HuH-7.5 (cell line): ENCODE measurements at regions not wholly inside any gene's neighbourhood (a gene's known extent, or its start where the extent isn't known, plus 50 kb on each side); places are given as distances from the start of the nearest gene placed in this dataset.

Experiments used
- DNase-seq: peaks from one replicate; pipeline ENCODE4 v3.0.0; 2011; ENCODE audit warnings: low spot score

- no peak for DNase-seq
These were observed 343.3 kb upstream of the AKR1E2 start for GRCh38 chr10:4482659-4483058.

DNA sequence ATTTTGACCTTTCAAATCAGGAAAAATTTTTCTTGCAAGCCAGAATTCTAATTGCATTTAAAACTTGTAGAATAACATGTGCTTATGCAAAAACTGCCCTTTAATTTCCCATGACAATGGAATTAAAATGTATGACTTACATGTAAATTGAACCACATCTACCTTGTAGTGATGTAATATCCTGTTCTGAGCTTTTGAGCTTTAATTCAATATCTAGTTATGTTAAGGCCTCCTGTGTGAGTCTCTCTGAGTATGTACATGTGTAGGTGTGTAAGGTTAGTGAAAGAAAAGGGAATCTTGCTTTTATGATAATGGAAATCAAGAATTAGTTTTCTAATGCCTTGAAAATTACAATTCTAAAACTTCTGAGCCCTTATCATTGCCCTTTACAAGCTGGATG, 344.8 kb upstream of the AKR1E2 start:
- DNase-seq = no peak

DNA sequence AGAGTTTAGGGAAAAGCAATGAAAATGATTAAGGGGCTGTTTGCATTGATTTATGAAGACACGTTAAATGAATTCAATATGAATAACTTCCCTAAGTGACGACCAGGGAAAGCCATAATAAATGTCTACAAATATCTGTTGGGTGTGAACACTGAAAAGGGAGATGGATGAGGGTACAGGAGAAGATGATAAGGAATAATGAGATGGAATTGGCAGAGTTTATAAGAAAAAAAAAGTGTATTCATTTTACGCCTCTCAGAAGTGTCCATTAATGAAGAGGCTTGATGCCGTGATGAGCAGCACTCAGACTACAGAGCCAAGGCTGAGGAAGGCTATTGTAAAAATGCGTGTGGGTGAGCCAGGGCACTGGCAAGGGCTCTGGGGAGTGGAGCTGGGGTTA, 346.7 kb upstream of the AKR1E2 start:
- DNase-seq = no peak

GRCh38 chr10:4477664-4478063, 348.3 kb upstream of the AKR1E2 start:
- DNase-seq = no peak

DNA sequence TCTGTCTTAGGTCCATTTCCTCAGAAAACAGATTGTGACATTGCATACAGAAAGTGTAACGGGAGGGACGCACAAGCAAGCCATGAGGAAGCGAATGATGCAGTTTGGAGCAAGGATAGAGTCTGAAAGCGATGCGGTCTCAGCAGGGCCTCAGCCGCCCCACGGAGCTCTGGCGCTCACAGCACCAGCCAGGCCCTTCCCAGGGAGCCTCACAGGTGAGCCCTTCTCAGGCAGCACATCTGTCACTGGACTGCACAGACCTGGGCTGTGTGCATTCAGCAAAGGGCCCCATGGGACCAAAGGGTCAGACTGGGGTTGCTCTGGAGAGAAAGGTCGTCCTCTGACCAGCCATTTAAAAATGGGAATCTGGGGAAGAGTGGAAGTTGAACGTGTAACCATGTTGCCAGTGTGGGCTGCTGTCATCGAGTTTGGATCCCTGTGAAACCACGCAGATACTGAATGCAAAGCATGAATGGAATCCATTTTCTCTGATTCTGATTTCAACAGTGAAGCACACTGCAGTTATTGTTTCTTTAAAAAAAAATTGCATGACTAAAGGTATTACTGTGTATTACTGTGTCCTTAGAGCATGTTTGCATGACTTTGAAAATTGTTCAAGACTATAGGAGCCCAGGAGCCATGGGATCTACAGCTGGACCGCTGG, 350.0 kb upstream of the AKR1E2 start:
- no peak for DNase-seq

GRCh38 chr10:4474829-4475228, 351.2 kb upstream of the AKR1E2 start:
- DNase-seq = no peak

DNA sequence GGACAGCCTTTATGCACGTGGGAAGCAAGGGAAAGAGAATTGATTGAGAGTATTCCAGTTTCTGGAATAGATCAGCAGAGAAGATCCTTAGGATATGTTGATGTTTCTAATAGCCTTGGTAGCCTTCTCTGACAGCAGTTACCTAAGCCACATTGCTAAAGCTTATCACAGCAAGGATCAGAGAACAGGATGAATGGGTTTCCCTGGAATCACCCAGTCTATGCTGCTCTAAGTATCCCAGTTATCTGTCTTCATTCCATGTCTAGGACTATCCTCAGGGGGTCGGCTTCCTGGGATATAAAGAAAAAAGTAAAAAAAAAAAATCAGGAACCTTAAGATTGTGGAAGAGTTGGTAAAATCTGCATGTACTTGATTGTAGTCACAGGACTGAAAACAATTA, 352.0 kb upstream of the AKR1E2 start:
- no peak for DNase-seq

DNA sequence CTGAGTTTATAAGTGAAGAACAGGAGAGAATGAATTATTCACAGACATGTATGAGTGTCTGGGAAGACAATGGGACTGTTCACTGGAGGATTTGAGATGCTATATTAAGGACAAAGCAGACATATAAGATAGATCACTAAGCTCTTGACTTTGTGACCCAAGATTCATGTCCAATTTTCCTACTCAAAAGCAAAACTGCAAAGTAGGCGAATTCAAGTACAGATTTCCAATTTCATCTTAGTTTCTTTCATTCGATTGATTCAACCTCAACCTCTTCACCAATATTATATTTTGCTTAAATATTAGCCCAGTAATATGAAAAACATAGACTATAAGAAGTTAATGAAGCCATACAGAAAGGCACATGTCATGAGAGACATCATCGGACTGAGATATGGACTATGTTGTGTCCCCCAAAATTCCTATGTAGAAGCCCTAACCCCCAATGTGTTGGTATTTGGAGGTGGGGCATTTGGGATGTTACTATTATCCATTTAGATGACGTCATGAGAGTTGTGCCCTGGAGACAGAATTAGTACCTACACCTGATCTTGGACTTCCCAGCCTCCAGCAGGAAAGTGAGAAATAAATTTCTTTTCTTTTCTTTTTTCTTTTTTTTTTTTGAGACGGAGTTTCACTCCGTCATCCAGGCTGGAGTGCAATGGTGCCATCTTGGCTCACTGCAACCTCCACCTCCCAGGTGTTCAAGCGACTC, 353.7 kb upstream of the AKR1E2 start:
- no peak for DNase-seq

GRCh38 chr10:4470231-4470835, 355.7 kb upstream of the AKR1E2 start:
- no peak for DNase-seq

DNA sequence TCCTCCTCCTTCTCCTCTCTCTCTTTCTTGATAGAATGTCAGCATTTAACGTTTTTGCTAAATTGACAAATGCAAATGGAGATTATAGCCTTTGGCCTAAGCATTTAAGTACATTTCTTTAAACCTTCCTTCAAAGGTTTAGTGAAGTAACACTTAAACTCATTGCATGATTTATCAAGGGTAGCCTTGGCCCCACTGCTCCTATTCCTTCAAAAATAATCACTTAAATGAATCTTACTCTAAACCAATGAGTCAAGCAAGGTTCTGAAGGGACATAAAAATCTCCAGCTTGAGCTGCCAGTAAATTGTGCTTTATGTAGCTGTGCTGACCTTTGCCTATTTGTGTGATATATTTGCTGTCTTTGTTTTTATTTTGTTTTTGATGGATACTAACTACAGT, 358.5 kb upstream of the AKR1E2 start:
- no peak for DNase-seq

- DNase-seq = no peak
These were observed 365.7 kb upstream of the AKR1E2 start for GRCh38 chr10:4460267-4460666.

GRCh38 chr10:4459531-4459930, 366.5 kb upstream of the AKR1E2 start:
- no peak for DNase-seq

DNA sequence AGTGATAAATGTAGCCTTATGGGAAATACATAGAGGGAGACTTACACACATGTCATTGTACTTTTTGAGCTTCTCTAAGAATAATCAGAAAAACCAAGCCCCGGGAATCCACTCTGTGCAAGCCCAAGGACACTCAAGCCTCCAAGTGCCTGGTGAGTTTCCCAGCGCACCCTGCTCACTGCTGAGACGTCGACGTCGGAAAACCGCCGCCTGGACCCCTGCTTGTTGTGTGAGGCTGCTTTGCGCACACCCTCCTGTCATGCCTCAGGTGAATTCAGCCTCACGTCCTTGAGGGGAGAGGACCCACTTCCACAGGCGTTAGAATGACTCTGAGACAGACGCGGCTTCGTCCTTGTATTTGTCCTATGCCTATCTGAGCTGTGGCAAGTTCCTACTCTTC, 368.4 kb upstream of the AKR1E2 start:
- DNase-seq = no peak

DNA sequence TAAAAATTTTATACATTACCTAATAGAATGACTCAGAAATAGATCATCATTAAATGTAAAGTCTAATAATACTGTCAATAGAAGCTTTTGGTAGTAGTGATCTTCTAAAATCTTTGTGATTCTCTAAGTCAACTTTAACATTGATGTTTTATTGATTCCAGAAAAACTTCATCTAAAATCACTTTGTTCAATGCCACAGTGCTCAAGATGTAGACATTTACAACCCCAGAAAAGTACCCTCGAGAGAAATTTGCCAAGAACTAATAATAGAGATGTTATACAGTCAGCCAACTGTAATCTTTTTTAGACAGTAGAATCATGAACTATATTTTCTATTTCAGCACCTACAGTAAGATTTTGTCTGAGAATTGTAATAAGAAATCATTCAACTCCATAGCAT, 369.2 kb upstream of the AKR1E2 start:
- no peak for DNase-seq

GRCh38 chr10:4456279-4456678, 369.7 kb upstream of the AKR1E2 start:
- no peak for DNase-seq

GRCh38 chr10:4453950-4454349, 372.1 kb upstream of the AKR1E2 start:
- no peak for DNase-seq

DNA sequence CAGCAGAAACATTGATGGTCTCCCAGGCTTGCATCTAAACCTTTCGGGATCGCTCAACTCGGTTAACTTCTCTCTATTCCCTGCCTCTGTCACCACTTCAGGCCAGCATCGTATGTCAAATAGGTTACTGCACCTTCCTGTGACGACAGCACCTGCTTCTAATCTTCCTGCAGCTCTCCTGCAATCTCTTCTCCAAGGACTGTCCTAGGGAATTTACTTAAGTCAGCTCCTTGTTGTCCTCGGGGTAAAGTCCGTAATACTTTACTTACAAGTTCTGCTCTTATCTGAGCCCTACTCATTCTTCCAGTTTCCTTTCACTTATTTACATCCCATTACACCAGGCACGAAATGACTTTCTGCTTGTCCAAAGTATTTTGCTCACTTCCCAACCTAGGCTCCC, 372.7 kb upstream of the AKR1E2 start:
- no peak for DNase-seq

GRCh38 chr10:4450981-4451908, 374.8 kb upstream of the AKR1E2 start:
- DNase-seq = no peak

DNA sequence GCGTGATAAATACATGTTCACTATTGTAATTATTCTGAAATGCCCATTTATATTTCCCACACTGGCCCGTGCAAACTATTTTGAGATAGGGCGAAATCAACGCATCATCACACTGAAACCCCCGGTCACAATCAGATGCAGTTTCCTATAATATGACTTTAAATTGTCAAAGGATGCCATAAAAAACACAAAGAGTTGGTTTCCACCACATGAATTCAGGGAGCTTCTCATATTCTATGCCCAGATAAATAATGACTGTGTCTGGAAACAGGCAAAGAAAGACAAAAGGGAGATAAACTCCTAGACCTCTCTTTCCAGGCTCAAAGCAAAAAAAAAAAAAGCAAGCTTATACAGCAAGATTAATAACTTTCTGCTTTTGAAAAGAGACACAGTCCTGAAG, 375.8 kb upstream of the AKR1E2 start:
- no peak for DNase-seq

DNA sequence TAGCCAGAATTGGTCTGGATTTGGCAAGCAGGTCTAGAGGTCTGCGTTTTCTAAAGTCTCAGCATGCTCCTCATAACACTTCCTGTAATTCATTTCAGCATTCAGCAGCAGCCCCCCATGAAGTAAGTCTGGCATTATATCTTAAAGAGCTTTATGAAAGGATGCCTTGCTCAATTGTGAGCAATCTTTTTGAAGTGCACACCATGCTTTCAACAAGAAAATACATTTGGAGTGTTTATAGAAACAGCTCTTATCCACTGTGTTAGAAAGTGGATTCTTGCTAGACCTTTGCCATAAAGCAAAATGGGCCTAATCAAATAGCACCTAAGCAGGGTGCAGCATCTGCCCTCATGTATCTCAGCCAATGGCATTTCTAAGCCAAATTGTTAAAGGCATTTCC, 378.0 kb upstream of the AKR1E2 start:
- DNase-seq = no peak

- DNase-seq = no peak
These were observed 382.6 kb upstream of the AKR1E2 start for GRCh38 chr10:4443419-4443818.

- DNase-seq = no peak
These were observed 383.7 kb upstream of the AKR1E2 start for GRCh38 chr10:4442296-4442695.

- no peak for DNase-seq
These were observed 385.7 kb upstream of the AKR1E2 start for GRCh38 chr10:4440260-4440659.
